ENCODE measurements at regions not wholly inside any gene's neighbourhood (a gene's known extent, or its start where the extent isn't known, plus 50 kb on each side); places are given as distances from the start of the nearest gene placed in this dataset.

DNA sequence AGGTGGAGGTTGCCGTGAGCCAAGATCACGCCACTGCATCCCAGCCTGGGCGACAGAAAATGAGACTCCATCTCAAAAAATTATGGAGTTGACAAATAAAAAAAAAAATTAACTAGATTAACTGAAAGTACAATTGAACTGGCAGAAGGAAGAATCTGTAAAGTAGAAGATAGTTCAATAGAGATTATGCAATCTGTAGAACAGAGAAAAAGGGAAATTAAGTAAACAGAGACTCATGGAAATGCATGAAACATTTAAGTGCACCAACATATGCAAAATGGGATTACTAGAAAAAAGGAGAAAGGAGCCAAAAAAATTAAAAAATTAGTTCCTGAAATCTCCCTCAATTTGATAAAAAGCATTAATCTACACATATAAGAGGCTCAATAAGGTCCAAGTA is 188.8 kb upstream of the KHDRBS2 start:
- DNase-seq = no peak
- no peak for ATAC-seq

DNA sequence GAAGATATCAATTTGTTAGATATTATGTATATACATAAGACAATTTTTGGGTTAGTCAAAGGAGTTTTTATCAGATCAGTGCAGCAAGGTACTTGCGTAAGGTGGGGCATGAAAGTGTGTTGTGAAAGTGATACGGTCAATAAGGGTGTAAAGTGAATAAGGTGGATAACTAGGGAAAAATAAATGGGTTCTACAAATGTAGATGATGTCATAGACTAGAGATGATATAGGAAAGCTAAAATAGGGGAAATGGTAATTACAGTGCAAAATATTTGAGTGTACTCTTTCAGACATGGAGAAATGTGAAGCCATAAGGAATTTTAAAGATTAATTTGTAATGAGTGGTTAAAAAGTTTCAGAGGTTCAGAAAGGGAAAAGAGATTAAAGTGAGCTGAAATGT is 180.6 kb upstream of the KHDRBS2 start:
- ATAC-seq = no peak

DNA sequence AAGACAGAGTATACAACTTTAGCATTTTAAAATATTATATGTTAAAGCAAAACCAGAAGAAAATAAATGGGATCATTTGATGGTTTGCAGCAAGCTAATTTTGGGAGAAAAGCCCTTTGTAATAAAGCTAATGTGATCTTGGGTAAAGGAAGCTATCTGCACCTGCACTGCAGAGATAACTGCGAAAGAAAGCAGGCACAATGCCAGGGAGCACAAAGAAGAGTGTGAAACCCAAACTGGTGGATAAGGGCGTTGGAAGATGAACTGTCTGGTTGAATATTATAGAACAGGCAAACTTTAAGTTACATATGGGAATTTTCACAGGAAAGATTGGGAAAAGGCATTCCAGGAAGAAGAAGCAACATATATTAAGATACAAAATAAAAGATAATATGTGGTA is 179.2 kb upstream of the KHDRBS2 start:
- ATAC-seq = no peak
- DNase-seq = no peak

More for the DNA sequence above, 180.6 kb upstream of the KHDRBS2 start:
- no peak for DNase-seq

DNA sequence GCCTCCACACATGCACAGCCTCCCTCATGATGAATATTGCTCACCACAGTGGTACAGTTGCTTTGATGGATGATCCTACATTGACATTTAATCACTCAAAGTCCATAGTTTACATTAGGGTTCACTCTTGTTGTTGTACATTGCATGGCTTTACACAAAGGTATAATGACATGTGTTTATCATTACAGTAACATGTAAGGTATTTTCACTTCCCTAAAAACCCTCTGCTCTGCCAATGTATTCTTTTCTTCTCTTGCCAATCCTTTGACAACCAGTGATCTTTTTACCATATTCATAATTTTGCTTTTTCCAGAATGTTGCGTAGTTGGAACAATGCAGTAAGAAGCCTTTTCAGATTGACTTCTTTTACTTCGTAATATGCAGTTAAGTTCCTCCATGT is 166.6 kb upstream of the KHDRBS2 start:
- DNase-seq (no peak), ATAC-seq (no peak)

DNA sequence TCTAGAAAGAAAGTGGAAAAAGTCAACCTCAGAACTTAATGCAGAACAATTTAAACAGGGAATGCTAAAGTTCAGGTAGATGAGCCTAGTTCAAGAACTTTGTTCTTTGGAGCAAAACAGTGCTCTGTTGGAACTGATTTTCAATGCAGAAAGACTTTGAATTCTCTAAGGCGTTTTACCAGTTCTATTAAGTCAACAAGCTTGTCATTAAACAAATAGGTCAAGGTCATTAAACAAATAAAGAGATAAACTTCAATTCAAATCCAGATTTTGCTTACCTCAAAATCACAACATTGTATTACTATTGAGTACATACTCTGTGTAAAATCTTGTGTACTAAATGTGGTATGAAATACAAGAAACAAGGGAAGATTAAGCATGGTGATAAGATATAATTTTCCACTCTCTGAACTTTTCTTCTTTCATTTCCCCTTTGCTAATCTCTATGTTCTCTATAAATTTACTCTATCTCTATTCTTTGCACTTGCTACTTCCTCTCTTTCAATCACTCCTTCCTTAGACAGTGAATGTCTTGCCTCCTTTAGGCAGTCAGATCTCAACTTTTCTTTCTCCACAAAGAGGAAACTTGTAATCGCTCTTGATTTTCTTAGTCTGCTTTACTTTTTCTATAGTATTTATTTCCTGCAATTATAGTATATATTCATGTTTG is 160.8 kb upstream of the KHDRBS2 start:
- ATAC-seq = no peak
- no peak for DNase-seq

DNA sequence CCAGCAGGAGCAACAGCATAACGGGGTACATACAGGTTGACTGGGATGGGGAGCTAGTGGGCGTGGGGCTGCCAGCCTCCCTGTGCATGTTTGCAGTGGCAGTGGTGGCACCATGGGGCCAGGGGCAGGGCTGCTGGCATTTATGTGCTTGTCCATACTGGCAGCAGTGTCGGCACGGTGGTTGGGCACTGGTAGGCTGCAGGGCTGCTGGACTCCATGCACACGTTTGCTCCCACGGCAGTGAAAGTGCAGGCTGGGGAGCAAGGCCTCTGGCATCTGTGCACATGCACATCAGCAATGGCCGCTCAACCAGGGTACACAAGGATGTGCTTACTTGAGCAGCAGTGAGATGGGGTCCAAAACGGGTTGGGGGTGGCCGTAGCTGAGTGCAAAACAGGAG is 159.5 kb upstream of the KHDRBS2 start:
- ATAC-seq = no peak
- no peak for DNase-seq

DNA sequence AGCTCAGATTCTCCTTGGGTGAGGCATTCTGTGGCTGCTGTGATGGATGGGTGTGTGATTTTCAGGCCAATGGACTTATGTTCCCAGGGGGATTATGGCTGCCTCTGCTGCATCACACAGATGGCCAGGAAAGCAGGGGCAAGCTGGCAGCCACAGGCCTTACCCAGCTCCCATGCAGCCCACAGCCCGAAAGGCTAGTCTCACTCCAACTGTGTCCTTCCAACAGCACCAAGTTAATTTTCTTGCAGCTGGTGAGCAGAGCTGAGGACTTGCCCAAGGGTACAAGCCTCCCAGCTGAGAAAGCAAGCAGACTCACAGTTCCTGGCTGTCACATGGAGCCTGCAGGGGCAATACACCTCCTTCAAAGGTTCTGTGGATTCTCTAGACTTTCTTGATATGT is 155.2 kb upstream of the KHDRBS2 start:
- no peak for ATAC-seq
- no peak for DNase-seq

DNA sequence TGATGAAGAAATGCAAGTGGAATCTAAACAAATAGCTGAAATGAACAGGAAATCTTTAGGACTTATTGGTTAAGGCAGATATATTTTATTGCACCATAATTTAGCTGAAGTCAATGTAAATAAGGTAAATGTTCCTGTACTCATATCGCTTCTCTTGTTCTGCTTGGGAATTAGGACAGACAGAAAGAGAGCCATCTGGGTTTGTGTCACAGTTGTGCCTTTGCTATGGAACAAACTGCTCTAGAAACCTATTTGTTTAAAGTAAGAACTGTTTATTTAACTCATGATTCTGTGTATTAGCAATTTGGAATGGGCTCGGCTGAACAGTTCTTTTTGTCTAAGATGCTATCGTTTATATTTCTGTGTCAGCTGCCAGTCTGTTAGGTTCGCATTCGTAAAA is 143.8 kb upstream of the KHDRBS2 start:
- ATAC-seq (no peak), DNase-seq (no peak)

DNA sequence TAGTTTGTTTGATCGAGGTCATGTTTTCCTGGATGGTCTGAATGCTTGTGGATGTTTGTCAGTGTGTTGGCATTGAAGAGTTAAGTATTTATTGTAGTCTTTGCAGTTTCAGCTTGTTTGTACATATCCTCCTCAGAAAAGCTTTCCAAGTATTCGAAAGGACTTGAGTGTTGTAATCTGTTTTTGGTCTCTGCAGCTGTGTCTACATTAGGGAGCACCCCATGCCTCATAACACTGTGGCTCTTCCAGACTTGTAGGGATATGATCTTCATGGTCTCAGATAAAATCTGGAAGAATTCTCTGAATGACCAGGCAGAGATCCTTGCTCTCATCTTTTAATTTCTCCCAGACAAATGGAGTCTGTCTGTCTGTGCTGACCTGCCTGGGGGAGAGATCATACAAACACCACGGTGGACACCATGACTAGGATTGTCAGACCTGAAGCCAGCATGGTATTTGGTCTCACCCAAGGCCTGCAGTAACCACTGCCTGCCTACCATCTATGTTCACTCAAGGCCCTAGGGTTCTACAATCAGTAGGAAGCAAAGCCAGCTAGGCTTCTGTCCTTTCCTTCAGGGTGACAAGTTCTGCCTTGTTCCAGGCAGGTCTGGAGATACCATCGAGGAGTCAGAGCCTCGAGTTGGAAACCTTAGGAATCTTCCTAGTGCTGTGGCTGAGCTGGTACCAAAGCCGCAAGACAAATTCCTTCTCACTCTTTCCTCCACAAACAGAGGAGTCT is 114.7 kb upstream of the KHDRBS2 start:
- ATAC-seq (no peak), DNase-seq (no peak)

DNA sequence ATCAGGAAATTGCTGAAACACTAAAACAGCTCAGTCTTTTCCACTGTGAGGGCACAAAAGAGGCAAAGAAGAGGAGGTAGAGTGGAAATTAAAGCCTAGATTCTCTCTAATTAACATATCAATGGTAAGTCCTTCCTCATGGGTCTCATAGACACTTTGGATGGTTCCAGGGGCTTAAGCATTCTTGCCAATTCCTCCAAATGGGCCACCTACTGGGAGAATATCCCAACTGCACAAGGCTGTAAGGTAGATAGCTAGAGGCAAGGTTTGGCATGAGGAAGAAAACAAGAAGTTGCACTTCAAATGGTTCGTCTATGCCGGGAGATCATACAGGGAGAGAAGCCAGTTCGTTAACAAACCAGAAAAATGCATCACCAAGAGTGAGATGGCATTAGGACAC is 107.6 kb upstream of the KHDRBS2 start:
- ATAC-seq (no peak), DNase-seq (no peak)

DNA sequence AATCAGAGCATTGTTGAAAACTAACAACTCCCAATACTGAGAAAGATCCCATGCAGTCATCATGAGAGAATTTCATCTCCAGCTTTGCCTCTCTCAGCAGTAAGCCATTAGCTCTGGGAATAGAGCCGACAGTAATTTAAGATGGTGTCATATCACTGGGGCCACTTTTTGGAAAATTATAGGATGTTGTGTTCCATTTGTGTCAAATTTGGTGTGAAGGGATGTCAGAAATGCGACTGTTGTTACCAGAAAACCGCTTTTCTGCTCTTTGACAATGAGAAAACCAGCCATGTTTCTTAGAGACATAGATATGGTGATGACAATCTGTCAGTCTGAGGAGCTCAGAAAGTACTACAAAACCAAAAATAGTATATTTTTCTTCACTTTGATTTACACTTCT is 106.3 kb upstream of the KHDRBS2 start:
- no peak for ATAC-seq

DNA sequence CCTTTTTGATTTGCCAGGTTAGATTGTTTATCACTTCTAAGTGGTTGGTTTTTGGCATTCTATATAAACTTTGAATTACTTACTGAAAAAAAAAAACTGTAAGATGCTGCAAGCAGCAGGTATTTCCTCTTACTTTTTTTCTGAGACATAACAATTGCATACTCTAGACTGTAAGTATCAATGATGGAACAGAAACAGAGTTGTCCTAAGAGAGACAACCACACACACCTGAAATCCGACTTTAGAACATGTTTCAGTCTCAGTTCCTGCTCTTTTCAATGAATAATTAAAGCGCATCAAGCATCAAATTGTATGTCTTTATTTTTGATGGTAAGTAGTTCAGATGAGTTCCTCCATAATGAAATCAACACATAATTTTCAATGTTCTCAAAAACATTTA is 105.3 kb upstream of the KHDRBS2 start:
- DNase-seq = no peak
- ATAC-seq = no peak

More for the DNA sequence above, 106.3 kb upstream of the KHDRBS2 start:
- DNase-seq = no peak

DNA sequence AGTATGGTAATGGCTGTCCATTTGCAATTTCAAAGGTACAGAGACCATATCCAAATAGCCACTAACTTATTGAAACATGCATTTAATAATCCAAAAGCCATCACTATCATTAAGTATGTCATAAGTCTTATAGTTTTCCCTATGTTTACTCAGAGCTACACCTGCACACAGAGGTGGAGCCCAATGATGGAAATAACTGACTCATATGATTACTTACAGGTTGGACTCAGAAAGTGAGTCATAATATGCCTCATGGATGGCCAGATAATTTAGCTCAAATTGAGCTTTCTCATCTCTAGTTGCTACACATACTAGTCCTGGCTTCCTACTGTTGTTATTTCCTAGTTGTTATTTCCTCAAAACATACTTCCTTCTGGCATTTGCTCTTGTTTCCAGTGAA is 104.4 kb upstream of the KHDRBS2 start:
- no peak for ATAC-seq

DNA sequence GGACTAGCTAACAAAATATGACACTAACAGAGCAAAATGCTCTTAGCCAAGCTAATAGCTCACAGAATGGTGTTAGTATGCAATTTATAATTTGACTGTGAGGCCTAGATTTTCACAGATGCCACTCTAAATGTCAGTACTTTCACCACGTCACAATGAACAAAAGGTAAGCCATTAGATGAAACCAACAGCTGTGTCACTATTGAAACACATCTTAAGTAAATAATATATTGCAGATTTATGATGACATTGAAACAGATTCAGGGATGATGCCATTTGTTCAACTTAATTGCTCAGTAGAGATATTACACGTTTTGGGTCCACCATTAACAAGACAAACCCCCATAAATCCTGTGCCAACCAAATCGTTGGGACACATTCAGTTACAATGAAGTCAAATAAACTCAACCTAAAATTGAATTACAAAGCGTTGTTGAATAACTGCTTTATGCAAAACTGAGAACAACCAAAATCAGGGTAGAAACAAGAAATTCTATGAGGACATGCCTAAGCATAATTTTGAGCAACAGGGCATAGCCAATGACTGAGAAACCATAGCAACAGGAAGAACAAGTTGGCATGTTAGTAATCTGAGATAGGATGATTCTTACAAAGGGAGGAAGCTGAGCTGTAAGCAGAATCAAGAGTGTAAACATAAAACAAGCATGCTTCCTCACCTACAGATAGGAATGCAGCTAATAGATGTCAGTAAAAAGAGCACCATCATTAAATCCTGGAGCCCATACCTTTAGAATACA is 85.6 kb upstream of the KHDRBS2 start:
- no peak for ATAC-seq
- DNase-seq = no peak

More for the DNA sequence above, 104.4 kb upstream of the KHDRBS2 start:
- DNase-seq = no peak

DNA sequence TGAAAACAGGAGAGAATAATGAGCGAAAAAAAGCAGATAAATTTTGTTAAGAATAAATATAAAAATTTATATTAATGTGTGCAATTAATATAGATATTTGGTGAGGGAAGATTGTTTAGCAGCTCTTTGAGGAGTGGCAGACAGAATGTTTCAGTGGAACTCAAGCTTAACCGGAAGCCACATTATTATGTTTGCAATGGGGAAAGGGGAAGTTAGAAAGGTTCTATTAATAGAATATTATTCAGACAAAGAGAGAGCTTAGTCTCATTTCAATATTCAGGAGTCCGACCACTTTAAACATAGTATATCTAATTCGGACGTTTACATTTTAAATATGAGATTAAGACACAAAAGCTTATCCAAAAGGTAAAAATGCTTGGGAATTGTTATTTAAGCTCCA is 81.6 kb upstream of the KHDRBS2 start:
- ATAC-seq (no peak), DNase-seq (no peak)

DNA sequence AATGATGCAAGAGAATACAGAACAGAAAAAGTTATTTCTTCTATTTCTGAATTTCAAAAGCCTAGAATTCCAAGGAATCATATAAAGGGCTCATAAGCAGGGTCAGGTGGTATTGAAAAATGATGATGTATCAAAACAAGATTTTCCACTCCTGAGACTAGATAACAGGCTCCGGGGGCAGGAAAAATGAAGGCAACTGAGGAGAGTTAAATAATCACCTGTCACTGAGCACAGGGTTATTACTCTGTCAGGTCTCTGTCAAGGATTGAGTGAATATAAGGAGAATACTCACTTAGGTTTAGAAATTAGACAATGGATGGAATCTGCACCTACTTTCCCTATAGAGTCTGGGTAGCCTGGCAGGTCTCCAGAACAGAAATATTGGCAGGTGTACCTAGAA is 76.1 kb upstream of the KHDRBS2 start:
- no peak for ATAC-seq
- no peak for DNase-seq

DNA sequence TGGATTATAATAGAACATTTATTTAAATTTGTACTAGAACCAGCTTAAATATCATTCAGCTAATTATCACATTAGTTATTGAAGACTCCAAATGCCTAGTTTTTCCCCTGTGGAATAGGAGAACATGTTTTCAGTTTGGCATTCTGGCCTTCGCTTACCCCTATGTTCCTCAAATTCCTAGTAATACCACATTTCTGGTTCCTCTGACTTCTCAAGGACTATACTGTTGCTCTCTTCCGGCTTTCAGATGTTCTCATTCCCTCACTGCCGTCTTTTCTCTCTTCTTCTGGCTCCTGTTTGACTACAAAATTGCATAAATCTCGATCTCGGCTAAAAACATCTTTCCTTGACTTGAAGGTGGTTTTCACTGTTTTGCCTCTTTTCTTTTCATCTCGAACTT is 71.8 kb upstream of the KHDRBS2 start:
- DNase-seq (no peak), ATAC-seq (no peak)

DNA sequence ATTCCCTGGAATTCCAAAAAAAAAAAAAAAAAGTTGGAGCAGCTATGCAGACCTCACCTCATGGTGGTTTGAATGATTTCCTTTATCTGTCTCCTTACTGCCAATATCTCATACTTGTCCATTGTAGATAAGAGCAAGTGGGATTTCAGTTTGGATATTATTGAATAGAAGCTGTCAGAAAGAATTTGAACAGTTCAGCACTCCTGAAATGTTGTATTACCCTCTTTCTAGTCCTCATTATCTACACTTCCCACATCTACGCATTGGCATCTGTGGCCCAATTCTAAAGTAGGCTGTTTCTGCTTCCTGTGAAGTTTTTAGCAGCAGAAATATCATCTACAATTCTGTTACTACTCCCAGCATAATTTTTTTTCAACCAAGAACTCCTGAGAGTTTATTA is 68.2 kb upstream of the KHDRBS2 start:
- ATAC-seq (no peak), DNase-seq (no peak)

DNA sequence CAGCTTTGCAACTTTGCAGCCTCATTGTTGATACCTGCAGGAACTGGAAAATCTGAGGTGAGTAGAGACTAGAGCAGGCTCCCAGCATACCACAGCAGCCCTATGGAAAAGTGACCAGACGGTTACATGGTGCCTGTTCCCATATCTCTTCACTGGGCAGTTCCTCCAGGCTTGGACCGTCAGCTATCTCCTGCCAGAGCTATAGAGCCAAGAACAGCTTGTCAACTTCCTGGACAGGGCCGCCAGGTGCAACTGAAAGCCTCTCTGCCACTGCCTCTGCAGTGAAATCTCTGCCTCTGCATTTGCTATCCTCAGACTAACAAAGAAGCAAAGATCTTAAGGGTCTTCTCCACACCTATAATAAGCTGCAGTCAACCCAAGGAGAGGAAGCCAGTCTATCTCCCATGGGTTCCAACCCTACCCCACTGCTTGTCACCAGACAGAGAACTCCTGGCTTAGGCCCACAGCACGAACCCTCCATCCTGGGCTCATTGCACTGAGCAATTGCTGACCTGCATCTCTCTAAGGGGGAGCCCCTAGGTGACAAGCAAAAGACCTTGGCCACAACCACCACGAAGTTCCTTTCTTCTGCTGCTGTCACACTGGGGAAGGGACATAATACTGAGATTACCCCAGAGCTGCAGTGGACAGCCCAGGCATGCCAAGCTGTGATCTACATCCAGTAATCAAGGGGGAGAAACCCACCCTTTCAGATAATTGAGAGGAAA is 60.1 kb upstream of the KHDRBS2 start:
- ATAC-seq (no peak), DNase-seq (no peak)

DNA sequence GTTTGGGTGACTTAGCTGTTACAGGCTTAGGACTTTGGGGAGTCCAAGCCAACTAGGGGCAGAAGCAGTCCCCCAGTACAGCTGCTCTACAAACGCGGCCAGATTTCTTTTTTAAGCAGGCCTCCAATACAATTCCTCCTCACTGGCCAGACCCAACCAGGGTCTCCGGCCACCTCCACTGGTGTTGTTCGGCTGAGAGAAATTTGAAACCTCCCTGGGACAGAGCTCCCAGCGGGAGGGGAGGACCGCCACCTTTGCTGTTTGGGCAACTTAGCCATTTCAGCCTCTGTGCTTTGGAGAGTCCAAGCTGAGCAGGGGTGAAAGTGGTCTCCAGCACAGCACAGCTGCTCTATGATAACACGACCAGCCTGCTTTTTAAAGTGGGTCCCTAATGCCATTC is 59.4 kb upstream of the KHDRBS2 start:
- ATAC-seq (no peak), DNase-seq (no peak)

DNA sequence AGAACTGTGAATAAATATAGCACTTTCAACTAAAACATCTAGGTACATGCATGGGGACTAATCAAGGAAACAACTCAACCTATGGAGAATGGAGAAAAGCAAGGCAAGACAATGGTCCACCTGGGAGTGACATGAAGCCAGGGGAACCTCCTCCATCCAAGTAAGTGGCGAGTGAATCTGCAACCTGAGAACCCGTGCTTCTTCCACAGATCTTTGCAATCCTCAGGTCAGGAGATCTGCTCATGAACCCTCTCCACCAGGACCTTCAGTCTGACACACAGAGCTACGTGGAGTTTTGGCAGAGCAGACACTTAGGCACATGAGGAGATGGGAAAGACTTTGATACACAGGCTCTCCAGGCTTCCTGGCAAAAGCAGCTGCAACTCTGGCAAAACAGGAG is 58.8 kb upstream of the KHDRBS2 start:
- ATAC-seq (no peak), DNase-seq (no peak)

DNA sequence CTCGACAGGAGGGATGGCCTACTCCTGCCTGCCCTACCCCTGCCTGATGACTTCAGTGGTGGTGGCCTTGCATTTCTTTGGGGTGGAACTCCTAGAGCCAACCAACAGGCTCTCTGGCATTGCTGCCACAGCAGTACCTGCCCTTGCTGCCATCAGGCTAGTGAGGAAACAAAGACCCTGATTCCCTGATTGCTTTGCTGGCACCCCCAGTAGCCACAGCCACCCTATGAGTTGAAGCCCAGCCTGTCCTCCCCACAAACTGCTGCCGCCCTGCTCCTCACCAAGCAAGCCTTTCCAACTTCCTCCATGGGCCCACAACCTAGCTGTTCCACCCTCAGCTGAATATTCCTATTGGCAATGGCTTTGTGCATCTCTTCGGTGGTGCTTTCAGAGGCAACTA is 52.5 kb upstream of the KHDRBS2 start:
- DNase-seq (no peak), ATAC-seq (no peak)

All from stimulated activated naive CD8-positive, alpha-beta T cell treated with anti-CD3 and anti-CD28 coated beads, Interleukin-15, Interleukin-2, amounts not matched to agents 100 U/mL and 50 U/mL, for 24 hours (primary cell).